HepG2 (cell line): ENCODE measurements at regions not wholly inside any gene's neighbourhood (a gene's known extent, or its start where the extent isn't known, plus 50 kb on each side); places are given as distances from the start of the nearest gene placed in this dataset.

Experiments used
- ATAC-seq: fragments of 200-7000 bp; cut with Tn5 transposase; 3 replicates; pipeline ENCODE4 v1.9.1; 2020; ENCODE audit warnings: mild to moderate bottlenecking, moderate library complexity
- BruUV-seq: library from RNA; stranded (reverse); fragments of 400-500 nt; replicated peaks from 2 replicates; lab custom pipeline; 2021; lab: Mats Ljungman, UMichigan
- CTCF ChIA-PET: fragments of 300-600 bp; formaldehyde crosslinking; extraction: SDS; loops from one replicate; lab custom pipeline; 2021; ENCODE audit warnings: low total read pairs, inconsistent platforms, low intra/inter-chr PET ratio; lab: Yijun Ruan, JAX
- POLR2A ChIA-PET: fragments of 350-600 bp; sonication (Branson Sonifier 250); formaldehyde crosslinking; loops from one replicate; lab custom pipeline; 2020; ENCODE audit warnings: antibody characterized with exemption, inconsistent platforms; lab: Yijun Ruan, JAX
- DNase-seq: peaks from one replicate; pipeline ENCODE4 v3.0.0-alpha.2; 2015; ENCODE audit warnings: low spot score
- FAIRE-seq: peaks from 3 replicates; lab custom pipeline; 2011; peaks lifted over from hg19 to GRCh38; lab: Jason Lieb, UNC
- H2AFZ ChIP-seq: one replicate; pipeline ENCODE4 v1.6.1; 2011; ENCODE audit warnings: low read length, inconsistent platforms
- H3K27ac ChIP-seq: fragments of 300-600 bp; 3 replicates; pipeline ENCODE4 v1.8.0; 2011; ENCODE audit warnings: mixed run types, mild to moderate bottlenecking, mixed read lengths, low read length, inconsistent platforms; ENCODE audit not compliant: insufficient read depth; ENCODE audit errors: extremely low read length
- H3K27me3 ChIP-seq, 2 experiments: fragments of 200-600 bp in 1 of 2; 2 replicates in 1 of 2; 3 replicates in 1 of 2; pipeline versions ENCODE4 v1.6.0 to v1.8.0; 2011; ENCODE audit warnings: low read length in 2 of 2, mild to moderate bottlenecking in 2 of 2, moderate library complexity in 2 of 2, inconsistent platforms in 1 of 2; ENCODE audit not compliant: insufficient read depth in 2 of 2, control insufficient read depth in 1 of 2
- H3K36me3 ChIP-seq, 2 experiments: fragments of 200-600 bp in 1 of 2; replicated peaks in 1 of 2; 2 replicates in 1 of 2; 3 replicates in 1 of 2; pipeline versions ENCODE4 v1.5.1 to v1.8.0; 2011; ENCODE audit warnings: low read length in 2 of 2, inconsistent platforms in 1 of 2; ENCODE audit not compliant: insufficient read depth in 2 of 2, control insufficient read depth in 1 of 2
- H3K4me1 ChIP-seq: 2 replicates; pipeline ENCODE4 v1.5.1; 2012; ENCODE audit warnings: low read length, inconsistent platforms; ENCODE audit not compliant: insufficient read depth
- H3K4me2 ChIP-seq: 2 replicates; pipeline ENCODE4 v1.6.0; 2011; ENCODE audit warnings: low read depth, low read length, inconsistent platforms
- H3K4me3 ChIP-seq, 3 experiments: fragments of 200-600 bp in 1 of 3; sonication (generic), shearing (Covaris generic) in 1 of 3; replicated peaks in 1 of 3; 2 replicates each; pipeline ENCODE4 v1.5.1; 2011 to 2016; ENCODE audit warnings: low read length in 3 of 3, inconsistent platforms in 2 of 3, low read depth in 2 of 3, mild to moderate bottlenecking in 2 of 3, control low read depth in 1 of 3, mixed read lengths in 1 of 3; ENCODE audit not compliant: insufficient read depth in 1 of 3
- H3K79me2 ChIP-seq: one replicate; pipeline ENCODE4 v1.6.1; 2011; ENCODE audit warnings: low read length, inconsistent platforms; ENCODE audit not compliant: insufficient read depth
- H3K9ac ChIP-seq: 2 replicates; pipeline ENCODE4 v1.6.0; 2011; ENCODE audit warnings: mild to moderate bottlenecking, low read depth, low read length, inconsistent platforms; ENCODE audit not compliant: insufficient read depth
- H3K9me3 ChIP-seq: 2 replicates; pipeline ENCODE4 v1.5.1; 2012; ENCODE audit warnings: mild to moderate bottlenecking, low read length
- H4K20me1 ChIP-seq: 2 replicates; pipeline ENCODE4 v1.6.0; 2011; ENCODE audit warnings: inconsistent platforms, mild to moderate bottlenecking, low read length, moderate library complexity; ENCODE audit not compliant: insufficient read depth
- ZHX2 ChIP-seq, 2 experiments: sonication (generic) in 1 of 2; formaldehyde crosslinking in 1 of 2; IDR thresholded peaks; 2 replicates each; pipeline versions ENCODE4 v1.6.1 to v1.9.0; 2014 to 2022; ENCODE audit warnings: antibody characterized with exemption in 1 of 2, borderline replicate concordance in 1 of 2, inconsistent platforms in 1 of 2, low read depth in 1 of 2, missing genetic modification reagents in 1 of 2
- ZMYM3 ChIP-seq: sonication (generic); formaldehyde crosslinking; IDR thresholded peaks from 2 replicates; pipeline ENCODE4 v1.5.1; 2020; ENCODE audit warnings: mild to moderate bottlenecking, missing genetic modification reagents
- ZNF768 ChIP-seq: sonication (generic); formaldehyde crosslinking; IDR thresholded peaks from 2 replicates; pipeline ENCODE4 v1.4.0; 2020; ENCODE audit warnings: missing genetic modification reagents
- WGBS: methylation state at CpG from one replicate; pipeline ENCODE4 v1.1.6; 2017; ENCODE audit warnings: low lambda C conversion rate; 5-methylcytosine and 5-hydroxymethylcytosine counted together
- in situ Hi-C: cut with HindIII; loops from 2 replicates; pipeline ENCODE4 v1.10.0; 2017; ENCODE audit warnings: low pct_unique_long_range_greater_than_20kb; ENCODE audit not compliant: extremely low pct_ligation_motif_present
- intact Hi-C: fragments of 100-400 bp; cut with micrococcal nuclease; formaldehyde crosslinking; loops from one replicate; pipeline ENCODE4 v1.10.0; 2022; ENCODE audit not compliant: unreplicated experiment

- no peak overlapping the region for H3K9ac ChIP-seq
- no TSS peak for BruUV-seq
- H3K27ac ChIP-seq, result no peak overlapping the region
- 0 out of 2 replicates have a peak, but pooled peaks cover 2% of the 10 kb centered on the region for H4K20me1 ChIP-seq
- no peaks in the 10 kb centered on the region for H3K79me2 ChIP-seq
- in situ Hi-C loops, result no loop called here
- ChIA-PET POLR2A (interaction anchor here (0.6 kb wide), 1 partner anchor 537 kb away, joined by 3 read pairs; no protein-coding TSS in a partner anchor), CTCF (no interaction called here)
- ATAC-seq (no peak), FAIRE-seq (no peak), DNase-seq (no peak)
- WGBS, result 28% methylated on average over 2 of the region's 2 CpGs
- H3K27me3 ChIP-seq, result peaks cover 0 to 3% of the 10 kb centered on the region in 2 experiments; a peak in 1 of 5 replicates
- TF ChIP-seq ZNF768 (CRISPR knock-in tag), result peak; percentile 91
- TF ChIP-seq ZHX2 (IDR thresholded peaks at IDR 0.05; ENCODE audit: low read depth), result no peak
- no peak for TF ChIP-seq ZHX2 (CRISPR knock-in tag; IDR thresholded peaks at IDR 0.05; ENCODE audit: borderline replicate concordance)
- TF ChIP-seq ZMYM3 (CRISPR knock-in tag), result 0 out of 2 replicates have a peak, but pooled peaks have one; percentile 19
- no peaks in the 10 kb centered on the region for H3K9me3 ChIP-seq
- intact Hi-C loops, result no loop called here
- no peak overlapping the region for H3K4me2 ChIP-seq
- no peak overlapping the region for H2AFZ ChIP-seq
- no peak overlapping the region for H3K4me3 ChIP-seq
- no peaks in the 10 kb centered on the region for H3K36me3 ChIP-seq
- H3K4me1 ChIP-seq, result peaks cover 15% of the 10 kb centered on the region
Measured at GRCh38 chr20:37638527-37638926, 55.3 kb upstream of the CTNNBL1 start.
